GM23338 (cell line): ENCODE measurements at regions not wholly inside any gene's neighbourhood (a gene's known extent, or its start where the extent isn't known, plus 50 kb on each side); places are given as distances from the start of the nearest gene placed in this dataset.

Experiments used
- ATAC-seq: fragments of 200-7000 bp; cut with Tn5 transposase; 3 replicates; pipeline ENCODE4 v1.9.1; 2020
- DNase-seq: peaks from one replicate; pipeline ENCODE4 v3.0.0-alpha.2; 2015; ENCODE audit warnings: low spot score
- H2AFZ ChIP-seq: fragments of 200-600 bp; sonication (generic); 2 replicates; pipeline ENCODE4 v1.8.0; 2016; ENCODE audit warnings: antibody characterized with exemption, mild to moderate bottlenecking, moderate library complexity
- H3F3A ChIP-seq: fragments of 200-600 bp; sonication (generic); replicated peaks from 2 replicates; pipeline ENCODE4 v1.8.0; 2017; ENCODE audit warnings: antibody characterized with exemption, mixed run types, low read depth
- H3K27ac ChIP-seq: fragments of 200-600 bp; sonication (generic); 2 replicates; pipeline ENCODE4 v1.6.1; 2016; ENCODE audit warnings: low read depth
- H3K27me3 ChIP-seq: fragments of 200-600 bp; sonication (generic); 2 replicates; pipeline ENCODE4 v1.8.0; 2016; ENCODE audit warnings: mild to moderate bottlenecking, mixed run types, moderate library complexity; ENCODE audit not compliant: insufficient read depth
- H3K36me3 ChIP-seq: fragments of 200-600 bp; sonication (generic); 2 replicates; pipeline ENCODE4 v1.8.0; 2016; ENCODE audit warnings: mild to moderate bottlenecking; ENCODE audit not compliant: insufficient read depth
- H3K4me1 ChIP-seq: fragments of 200-600 bp; sonication (generic); 2 replicates; pipeline ENCODE4 v1.8.0; 2016; ENCODE audit warnings: mild to moderate bottlenecking, moderate library complexity; ENCODE audit not compliant: insufficient read depth
- H3K4me2 ChIP-seq: fragments of 200-600 bp; sonication (generic); 2 replicates; pipeline ENCODE4 v1.7.1; 2017; ENCODE audit warnings: mixed run types
- H3K4me3 ChIP-seq: fragments of 200-600 bp; sonication (generic); 2 replicates; pipeline ENCODE4 v1.6.1; 2016; ENCODE audit warnings: mixed run types
- H3K79me2 ChIP-seq: fragments of 200-600 bp; sonication (generic); replicated peaks from 2 replicates; pipeline ENCODE4 v1.8.0; 2017; ENCODE audit warnings: mild to moderate bottlenecking; ENCODE audit not compliant: insufficient read depth
- H3K9me2 ChIP-seq: fragments of 200-600 bp; sonication (generic); 2 replicates; pipeline ENCODE4 v1.8.0; 2017; ENCODE audit not compliant: insufficient read depth
- H4K20me1 ChIP-seq: fragments of 200-600 bp; sonication (generic); replicated peaks from 2 replicates; pipeline ENCODE4 v1.8.0; 2017; ENCODE audit warnings: mild to moderate bottlenecking; ENCODE audit not compliant: insufficient read depth
- H3K27ac Mint-ChIP-seq: 2 replicates; pipeline ENCODE4 v1.8.0; 2020; ENCODE audit warnings: inconsistent platforms, mild to moderate bottlenecking, moderate library complexity, mixed read lengths
- H3K27me3 Mint-ChIP-seq: 3 replicates; pipeline ENCODE4 v1.8.0; 2022; ENCODE audit warnings: low read depth, mild to moderate bottlenecking, moderate library complexity, mixed read lengths, inconsistent platforms; ENCODE audit not compliant: insufficient read depth, poor library complexity
- H3K36me3 Mint-ChIP-seq: 3 replicates; pipeline ENCODE4 v1.8.0; 2021; ENCODE audit warnings: low read depth, mild to moderate bottlenecking, inconsistent platforms, moderate library complexity, mixed read lengths
- H3K4me1 Mint-ChIP-seq: 3 replicates; pipeline ENCODE4 v1.8.0; 2020; ENCODE audit warnings: mild to moderate bottlenecking, inconsistent platforms, mixed read lengths
- H3K4me3 Mint-ChIP-seq: 3 replicates; pipeline ENCODE4 v1.8.0; 2021; ENCODE audit warnings: moderate library complexity, mild to moderate bottlenecking, inconsistent platforms, mixed read lengths
- H3K9me3 Mint-ChIP-seq: 3 replicates; pipeline ENCODE4 v1.8.0; 2020; ENCODE audit warnings: moderate library complexity, mild to moderate bottlenecking, inconsistent platforms, mixed read lengths
- CREB1 ChIP-seq: fragments of 250-450 bp; sonication (Bioruptor Pico); IDR thresholded peaks from 2 replicates; pipeline ENCODE4 v1.5.0; 2020; ENCODE audit warnings: low read depth, mild to moderate bottlenecking, moderate library complexity
- ETS1 ChIP-seq: IDR thresholded peaks from 2 replicates; pipeline ENCODE4 v1.6.1; 2016; ENCODE audit warnings: antibody characterized with exemption
- EZH2phosphoT487 ChIP-seq: fragments of 200-600 bp; sonication (generic); IDR thresholded peaks from one replicate; pipeline ENCODE4 v1.8.1; 2018; ENCODE audit warnings: antibody characterized with exemption; ENCODE audit not compliant: unreplicated experiment
- JUNB ChIP-seq: IDR thresholded peaks from one replicate; pipeline ENCODE4 v1.6.1; 2016; ENCODE audit warnings: antibody characterized with exemption; ENCODE audit not compliant: unreplicated experiment
- POLR2AphosphoS5 ChIP-seq: IDR thresholded peaks from 2 replicates; pipeline ENCODE4 v1.6.1; 2016; ENCODE audit warnings: antibody characterized with exemption, low read depth
- REST ChIP-seq: IDR thresholded peaks from one replicate; pipeline ENCODE4 v1.6.1; 2018; ENCODE audit warnings: antibody characterized with exemption; ENCODE audit not compliant: unreplicated experiment
- ZNF114 ChIP-seq: fragments of 250-450 bp; sonication (Bioruptor Pico); IDR thresholded peaks from 2 replicates; pipeline ENCODE4 v1.5.0; 2020; ENCODE audit warnings: mild to moderate bottlenecking, moderate library complexity
- ZNF331 ChIP-seq: fragments of 250-450 bp; sonication (Bioruptor Pico); IDR thresholded peaks from 2 replicates; pipeline ENCODE4 v1.5.0; 2020; ENCODE audit warnings: low read depth, mild to moderate bottlenecking, moderate library complexity
- TF ChIP-seq, protein P1 (sequence below): fragments of 250-450 bp; sonication (Bioruptor Pico); IDR thresholded peaks from 2 replicates; pipeline ENCODE4 v1.5.0; 2020; ENCODE audit warnings: mild to moderate bottlenecking, moderate library complexity
- TF ChIP-seq, protein P2 (sequence below), 2 experiments: fragments of 200-600 bp in 1 of 2; sonication (generic) in 1 of 2; conservative IDR thresholded peaks; 2 replicates each; pipeline versions ENCODE4 v1.5.1 to v1.6.1; 2016 to 2017; ENCODE audit warnings: antibody characterized with exemption in 2 of 2, low read depth in 2 of 2, mild to moderate bottlenecking in 2 of 2, moderate library complexity in 1 of 2

DNA sequence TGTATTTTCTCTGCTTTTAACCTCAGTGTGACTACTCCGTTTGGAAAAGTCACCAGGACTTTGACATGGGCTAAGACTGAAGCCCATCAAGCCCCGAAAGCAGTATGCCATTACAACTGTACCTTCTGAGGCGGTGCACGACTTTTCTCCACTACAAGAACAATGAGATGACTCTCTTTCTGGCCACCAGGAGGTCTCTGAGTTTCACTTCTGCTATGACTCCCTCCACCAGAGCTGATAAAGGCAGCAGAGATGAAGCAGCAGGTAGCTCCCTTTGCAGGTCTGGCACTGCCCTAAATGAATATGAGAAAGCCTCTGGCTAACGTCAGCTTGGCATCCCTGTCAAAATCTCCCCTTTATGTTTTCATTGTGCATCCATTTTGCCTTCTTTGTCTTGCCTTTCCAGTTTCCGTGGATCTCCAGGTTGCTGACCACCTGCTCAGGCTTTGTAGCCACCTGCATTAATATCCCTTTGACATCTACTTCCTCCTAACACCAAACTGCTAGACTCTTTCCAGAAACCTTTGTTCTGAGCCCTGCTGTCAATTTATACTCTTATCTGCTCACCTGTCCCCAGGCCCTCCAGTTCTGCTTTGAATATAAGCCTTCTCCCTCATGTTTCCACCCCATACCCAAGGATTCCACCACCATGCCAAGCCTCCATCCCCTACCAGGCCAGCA is 221.7 kb downstream of the ZNF608 start (continued):
- no peak for TF ChIP-seq ETS1
- no peak for TF ChIP-seq POLR2AphosphoS5
- TF ChIP-seq CREB1 (CRISPR knock-in tag), result no peak

GRCh38 chr5:124523897-124524296 is 222.5 kb downstream of the ZNF608 start:
- Histone ChIP-seq H2AFZ (no peak overlapping the region), H3K4me2 (no peak overlapping the region), H3K27me3 (no peaks in the 10 kb centered on the region), H3F3A (no peaks in the 10 kb centered on the region), H3K4me1 (no peaks in the 10 kb centered on the region), H3K79me2 (no peaks in the 10 kb centered on the region), H3K9me2 (0 out of 2 replicates have a peak, but pooled peaks cover 13% of the 10 kb centered on the region), H3K27ac (no peak overlapping the region), H4K20me1 (no peaks in the 10 kb centered on the region; the same call in 1 of the 2 replicates), H3K4me3 (no peak overlapping the region), H3K36me3 (no peaks in the 10 kb centered on the region; the same call in 1 of the 2 replicates)
- Mint-ChIP-seq H3K36me3 (peaks cover 18% of the 10 kb centered on the region; the same call in 2 of the 3 replicates), H3K4me3 (no peak overlapping the region), H3K4me1 (no peaks in the 10 kb centered on the region), H3K9me3 (peaks cover 17% of the 10 kb centered on the region), H3K27ac (no peak overlapping the region), H3K27me3 (peaks cover 9% of the 10 kb centered on the region)
- DNase-seq, result no peak
- no peak for TF ChIP-seq JUNB
- TF ChIP-seq, protein P1, sequence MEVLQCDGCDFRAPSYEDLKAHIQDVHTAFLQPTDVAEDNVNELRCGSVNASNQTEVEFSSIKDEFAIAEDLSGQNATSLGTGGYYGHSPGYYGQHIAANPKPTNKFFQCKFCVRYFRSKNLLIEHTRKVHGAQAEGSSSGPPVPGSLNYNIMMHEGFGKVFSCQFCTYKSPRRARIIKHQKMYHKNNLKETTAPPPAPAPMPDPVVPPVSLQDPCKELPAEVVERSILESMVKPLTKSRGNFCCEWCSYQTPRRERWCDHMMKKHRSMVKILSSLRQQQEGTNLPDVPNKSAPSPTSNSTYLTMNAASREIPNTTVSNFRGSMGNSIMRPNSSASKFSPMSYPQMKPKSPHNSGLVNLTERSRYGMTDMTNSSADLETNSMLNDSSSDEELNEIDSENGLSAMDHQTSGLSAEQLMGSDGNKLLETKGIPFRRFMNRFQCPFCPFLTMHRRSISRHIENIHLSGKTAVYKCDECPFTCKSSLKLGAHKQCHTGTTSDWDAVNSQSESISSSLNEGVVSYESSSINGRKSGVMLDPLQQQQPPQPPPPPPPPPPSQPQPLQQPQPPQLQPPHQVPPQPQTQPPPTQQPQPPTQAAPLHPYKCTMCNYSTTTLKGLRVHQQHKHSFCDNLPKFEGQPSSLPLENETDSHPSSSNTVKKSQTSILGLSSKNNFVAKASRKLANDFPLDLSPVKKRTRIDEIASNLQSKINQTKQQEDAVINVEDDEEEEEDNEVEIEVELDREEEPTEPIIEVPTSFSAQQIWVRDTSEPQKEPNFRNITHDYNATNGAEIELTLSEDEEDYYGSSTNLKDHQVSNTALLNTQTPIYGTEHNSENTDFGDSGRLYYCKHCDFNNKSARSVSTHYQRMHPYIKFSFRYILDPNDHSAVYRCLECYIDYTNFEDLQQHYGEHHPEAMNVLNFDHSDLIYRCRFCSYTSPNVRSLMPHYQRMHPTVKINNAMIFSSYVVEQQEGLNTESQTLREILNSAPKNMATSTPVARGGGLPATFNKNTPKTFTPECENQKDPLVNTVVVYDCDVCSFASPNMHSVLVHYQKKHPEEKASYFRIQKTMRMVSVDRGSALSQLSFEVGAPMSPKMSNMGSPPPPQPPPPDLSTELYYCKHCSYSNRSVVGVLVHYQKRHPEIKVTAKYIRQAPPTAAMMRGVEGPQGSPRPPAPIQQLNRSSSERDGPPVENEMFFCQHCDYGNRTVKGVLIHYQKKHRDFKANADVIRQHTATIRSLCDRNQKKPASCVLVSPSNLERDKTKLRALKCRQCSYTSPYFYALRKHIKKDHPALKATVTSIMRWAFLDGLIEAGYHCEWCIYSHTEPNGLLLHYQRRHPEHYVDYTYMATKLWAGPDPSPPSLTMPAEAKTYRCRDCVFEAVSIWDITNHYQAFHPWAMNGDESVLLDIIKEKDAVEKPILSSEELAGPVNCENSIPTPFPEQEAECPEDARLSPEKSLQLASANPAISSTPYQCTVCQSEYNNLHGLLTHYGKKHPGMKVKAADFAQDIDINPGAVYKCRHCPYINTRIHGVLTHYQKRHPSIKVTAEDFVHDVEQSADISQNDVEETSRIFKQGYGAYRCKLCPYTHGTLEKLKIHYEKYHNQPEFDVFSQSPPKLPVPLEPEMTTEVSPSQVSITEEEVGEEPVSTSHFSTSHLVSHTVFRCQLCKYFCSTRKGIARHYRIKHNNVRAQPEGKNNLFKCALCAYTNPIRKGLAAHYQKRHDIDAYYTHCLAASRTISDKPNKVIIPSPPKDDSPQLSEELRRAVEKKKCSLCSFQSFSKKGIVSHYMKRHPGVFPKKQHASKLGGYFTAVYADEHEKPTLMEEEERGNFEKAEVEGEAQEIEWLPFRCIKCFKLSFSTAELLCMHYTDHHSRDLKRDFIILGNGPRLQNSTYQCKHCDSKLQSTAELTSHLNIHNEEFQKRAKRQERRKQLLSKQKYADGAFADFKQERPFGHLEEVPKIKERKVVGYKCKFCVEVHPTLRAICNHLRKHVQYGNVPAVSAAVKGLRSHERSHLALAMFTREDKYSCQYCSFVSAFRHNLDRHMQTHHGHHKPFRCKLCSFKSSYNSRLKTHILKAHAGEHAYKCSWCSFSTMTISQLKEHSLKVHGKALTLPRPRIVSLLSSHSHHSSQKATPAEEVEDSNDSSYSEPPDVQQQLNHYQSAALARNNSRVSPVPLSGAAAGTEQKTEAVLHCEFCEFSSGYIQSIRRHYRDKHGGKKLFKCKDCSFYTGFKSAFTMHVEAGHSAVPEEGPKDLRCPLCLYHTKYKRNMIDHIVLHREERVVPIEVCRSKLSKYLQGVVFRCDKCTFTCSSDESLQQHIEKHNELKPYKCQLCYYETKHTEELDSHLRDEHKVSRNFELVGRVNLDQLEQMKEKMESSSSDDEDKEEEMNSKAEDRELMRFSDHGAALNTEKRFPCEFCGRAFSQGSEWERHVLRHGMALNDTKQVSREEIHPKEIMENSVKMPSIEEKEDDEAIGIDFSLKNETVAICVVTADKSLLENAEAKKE (CRISPR knock-in tag), result no peak
- no peak for TF ChIP-seq EZH2phosphoT487
- no peak for TF ChIP-seq ZNF331
- TF ChIP-seq ZNF114 (CRISPR knock-in tag), result no peak
- no peak for TF ChIP-seq REST
- TF ChIP-seq POLR2AphosphoS5, result no peak
- TF ChIP-seq, protein P2, sequence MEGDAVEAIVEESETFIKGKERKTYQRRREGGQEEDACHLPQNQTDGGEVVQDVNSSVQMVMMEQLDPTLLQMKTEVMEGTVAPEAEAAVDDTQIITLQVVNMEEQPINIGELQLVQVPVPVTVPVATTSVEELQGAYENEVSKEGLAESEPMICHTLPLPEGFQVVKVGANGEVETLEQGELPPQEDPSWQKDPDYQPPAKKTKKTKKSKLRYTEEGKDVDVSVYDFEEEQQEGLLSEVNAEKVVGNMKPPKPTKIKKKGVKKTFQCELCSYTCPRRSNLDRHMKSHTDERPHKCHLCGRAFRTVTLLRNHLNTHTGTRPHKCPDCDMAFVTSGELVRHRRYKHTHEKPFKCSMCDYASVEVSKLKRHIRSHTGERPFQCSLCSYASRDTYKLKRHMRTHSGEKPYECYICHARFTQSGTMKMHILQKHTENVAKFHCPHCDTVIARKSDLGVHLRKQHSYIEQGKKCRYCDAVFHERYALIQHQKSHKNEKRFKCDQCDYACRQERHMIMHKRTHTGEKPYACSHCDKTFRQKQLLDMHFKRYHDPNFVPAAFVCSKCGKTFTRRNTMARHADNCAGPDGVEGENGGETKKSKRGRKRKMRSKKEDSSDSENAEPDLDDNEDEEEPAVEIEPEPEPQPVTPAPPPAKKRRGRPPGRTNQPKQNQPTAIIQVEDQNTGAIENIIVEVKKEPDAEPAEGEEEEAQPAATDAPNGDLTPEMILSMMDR (conservative IDR thresholded peaks at IDR 0.05; ENCODE audit: low read depth in 2 of 2), result no peak
- no peak for TF ChIP-seq CREB1 (CRISPR knock-in tag)
- no peak for ATAC-seq
